ENCODE measurements at regions not wholly inside any gene's neighbourhood (a gene's known extent, or its start where the extent isn't known, plus 50 kb on each side); places are given as distances from the start of the nearest gene placed in this dataset.

DNA sequence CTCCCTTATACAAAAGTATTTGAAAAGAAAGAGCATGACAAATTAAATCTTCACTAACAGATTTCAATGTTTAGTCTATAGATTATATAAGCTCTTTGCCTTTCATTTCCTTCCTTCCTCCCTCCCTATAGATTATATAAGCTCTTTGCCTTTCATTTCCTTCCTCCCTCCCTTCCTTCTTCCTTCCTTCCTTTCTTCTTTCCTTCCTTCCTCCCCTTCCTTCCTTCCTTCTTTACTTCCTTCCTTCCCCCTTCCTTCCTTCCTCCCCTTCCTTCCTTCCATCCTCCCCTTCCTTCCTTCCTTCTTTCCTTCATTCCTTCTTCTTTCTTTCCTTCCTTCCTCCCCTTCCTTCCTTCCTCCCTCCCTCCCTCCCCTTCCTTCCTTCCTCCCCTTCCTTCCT, 209.8 kb upstream of the CBLB start:
- Histone ChIP-seq H3K9me3 (ENCODE audit: insufficient read depth, low read depth, low read length) (no peaks in the 10 kb centered on the region), H2AFZ (ENCODE audit: low read length) (no peak overlapping the region), H3K9me2 (replicated peaks; ENCODE audit: low read depth, low read length) (no peaks in the 10 kb centered on the region), H4K20me1 (ENCODE audit: insufficient read depth, low read length, poor library complexity, severe bottlenecking) (no peaks in the 10 kb centered on the region), H3F3A (ENCODE audit: low read depth) (no peaks in the 10 kb centered on the region), H3K4me3 (ENCODE audit: low read length, poor library complexity, severe bottlenecking) (no peak overlapping the region), H3K36me3 (ENCODE audit: insufficient read depth, low read length) (no peaks in the 10 kb centered on the region), H3K4me2 (ENCODE audit: low read depth, low read length, poor library complexity, severe bottlenecking) (no peak overlapping the region), H3K9ac (ENCODE audit: low read depth, low read length, poor library complexity, severe bottlenecking) (no peak overlapping the region), H3K27me3 (ENCODE audit: insufficient read depth, low read length, poor library complexity, severe bottlenecking) (no peaks in the 10 kb centered on the region), H3K4me1 (ENCODE audit: insufficient read depth, low read length, poor library complexity, severe bottlenecking) (no peaks in the 10 kb centered on the region), H3K79me2 (ENCODE audit: insufficient read depth, low read length) (no peaks in the 10 kb centered on the region)
- TF ChIP-seq, protein P1, sequence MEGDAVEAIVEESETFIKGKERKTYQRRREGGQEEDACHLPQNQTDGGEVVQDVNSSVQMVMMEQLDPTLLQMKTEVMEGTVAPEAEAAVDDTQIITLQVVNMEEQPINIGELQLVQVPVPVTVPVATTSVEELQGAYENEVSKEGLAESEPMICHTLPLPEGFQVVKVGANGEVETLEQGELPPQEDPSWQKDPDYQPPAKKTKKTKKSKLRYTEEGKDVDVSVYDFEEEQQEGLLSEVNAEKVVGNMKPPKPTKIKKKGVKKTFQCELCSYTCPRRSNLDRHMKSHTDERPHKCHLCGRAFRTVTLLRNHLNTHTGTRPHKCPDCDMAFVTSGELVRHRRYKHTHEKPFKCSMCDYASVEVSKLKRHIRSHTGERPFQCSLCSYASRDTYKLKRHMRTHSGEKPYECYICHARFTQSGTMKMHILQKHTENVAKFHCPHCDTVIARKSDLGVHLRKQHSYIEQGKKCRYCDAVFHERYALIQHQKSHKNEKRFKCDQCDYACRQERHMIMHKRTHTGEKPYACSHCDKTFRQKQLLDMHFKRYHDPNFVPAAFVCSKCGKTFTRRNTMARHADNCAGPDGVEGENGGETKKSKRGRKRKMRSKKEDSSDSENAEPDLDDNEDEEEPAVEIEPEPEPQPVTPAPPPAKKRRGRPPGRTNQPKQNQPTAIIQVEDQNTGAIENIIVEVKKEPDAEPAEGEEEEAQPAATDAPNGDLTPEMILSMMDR (conservative IDR thresholded peaks at IDR 0.05; ENCODE audit: low read length): no peak
- TF ChIP-seq EZH2phosphoT487 (IDR thresholded peaks at IDR 0.05; ENCODE audit: borderline replicate concordance): no peak

DNA sequence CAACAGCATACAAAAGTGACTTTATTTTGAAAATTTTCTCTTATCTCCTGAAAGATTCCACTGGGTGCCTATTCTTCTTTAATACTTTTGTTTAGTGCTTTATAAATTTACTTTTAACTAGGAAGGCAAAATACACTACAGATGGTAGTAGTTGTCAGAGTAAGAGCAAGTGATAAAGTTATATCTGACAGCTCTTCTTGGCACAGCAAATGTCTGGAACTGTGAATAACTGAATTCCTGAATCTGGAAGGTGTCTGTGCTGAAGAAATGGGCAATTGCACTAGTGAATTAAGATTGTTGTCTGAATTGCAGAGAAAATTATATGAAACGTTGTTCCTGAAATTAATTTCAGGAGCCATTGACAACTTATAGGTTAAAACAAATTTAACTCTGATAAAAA, 213.8 kb upstream of the CBLB start:
- no peak for TF ChIP-seq EZH2phosphoT487 (IDR thresholded peaks at IDR 0.05; ENCODE audit: borderline replicate concordance)
- TF ChIP-seq, protein P1 (conservative IDR thresholded peaks at IDR 0.05; ENCODE audit: low read length): no peak
- peak overlapping the region; percentile 38; the same call in 1 of the 2 replicates for H2AFZ ChIP-seq (ENCODE audit: low read length)
- no peaks in the 10 kb centered on the region for H3K79me2 ChIP-seq (ENCODE audit: insufficient read depth, low read length)
- H3F3A ChIP-seq (ENCODE audit: low read depth): no peaks in the 10 kb centered on the region
- H3K4me2 ChIP-seq (ENCODE audit: low read depth, low read length, poor library complexity, severe bottlenecking): no peak overlapping the region
- H3K9ac ChIP-seq (ENCODE audit: low read depth, low read length, poor library complexity, severe bottlenecking): no peak overlapping the region
- no peaks in the 10 kb centered on the region for H3K9me3 ChIP-seq (ENCODE audit: insufficient read depth, low read depth, low read length)
- H3K4me3 ChIP-seq (ENCODE audit: low read length, poor library complexity, severe bottlenecking): no peak overlapping the region
- H3K4me1 ChIP-seq (ENCODE audit: insufficient read depth, low read length, poor library complexity, severe bottlenecking): no peaks in the 10 kb centered on the region
- no peaks in the 10 kb centered on the region for H3K9me2 ChIP-seq (replicated peaks; ENCODE audit: low read depth, low read length)
- no peaks in the 10 kb centered on the region for H3K27me3 ChIP-seq (ENCODE audit: insufficient read depth, low read length, poor library complexity, severe bottlenecking)
- no peaks in the 10 kb centered on the region for H4K20me1 ChIP-seq (ENCODE audit: insufficient read depth, low read length, poor library complexity, severe bottlenecking)
- H3K36me3 ChIP-seq (ENCODE audit: insufficient read depth, low read length): no peaks in the 10 kb centered on the region

DNA sequence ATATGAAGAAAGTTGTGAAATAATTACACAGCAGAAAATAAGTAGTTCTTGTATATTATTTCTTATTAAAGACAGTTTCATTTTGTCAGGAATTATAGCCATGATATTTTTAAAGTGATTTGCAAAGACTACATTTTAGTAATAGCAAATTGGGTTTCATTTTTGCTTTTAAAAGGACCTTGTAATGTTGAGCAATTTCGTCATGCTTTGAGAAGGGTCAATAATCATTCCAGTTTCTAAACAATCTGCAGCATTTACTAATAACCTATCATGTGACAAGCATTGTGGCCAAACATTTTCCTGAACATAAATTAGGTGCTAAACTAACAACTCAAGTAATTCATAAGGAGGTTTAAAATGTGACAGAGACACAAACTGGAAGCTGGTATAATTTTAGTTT, 214.4 kb upstream of the CBLB start:
- no peak overlapping the region for H2AFZ ChIP-seq (ENCODE audit: low read length)
- H3K27me3 ChIP-seq (ENCODE audit: insufficient read depth, low read length, poor library complexity, severe bottlenecking): no peaks in the 10 kb centered on the region
- no peak for TF ChIP-seq EZH2phosphoT487 (IDR thresholded peaks at IDR 0.05; ENCODE audit: borderline replicate concordance)
- TF ChIP-seq, protein P1 (conservative IDR thresholded peaks at IDR 0.05; ENCODE audit: low read length): no peak
- no peak overlapping the region for H3K9ac ChIP-seq (ENCODE audit: low read depth, low read length, poor library complexity, severe bottlenecking)
- no peak overlapping the region for H3K4me2 ChIP-seq (ENCODE audit: low read depth, low read length, poor library complexity, severe bottlenecking)
- no peaks in the 10 kb centered on the region for H3F3A ChIP-seq (ENCODE audit: low read depth)
- no peaks in the 10 kb centered on the region for H3K4me1 ChIP-seq (ENCODE audit: insufficient read depth, low read length, poor library complexity, severe bottlenecking)
- H3K79me2 ChIP-seq (ENCODE audit: insufficient read depth, low read length): no peaks in the 10 kb centered on the region
- no peaks in the 10 kb centered on the region for H3K9me2 ChIP-seq (replicated peaks; ENCODE audit: low read depth, low read length)
- no peaks in the 10 kb centered on the region for H3K36me3 ChIP-seq (ENCODE audit: insufficient read depth, low read length)
- no peaks in the 10 kb centered on the region for H4K20me1 ChIP-seq (ENCODE audit: insufficient read depth, low read length, poor library complexity, severe bottlenecking)
- H3K4me3 ChIP-seq (ENCODE audit: low read length, poor library complexity, severe bottlenecking): no peak overlapping the region
- H3K9me3 ChIP-seq (ENCODE audit: insufficient read depth, low read depth, low read length): no peaks in the 10 kb centered on the region
